Osteocyte (in vitro differentiated cells): ENCODE measurements at regions not wholly inside any gene's neighbourhood (a gene's known extent, or its start where the extent isn't known, plus 50 kb on each side); places are given as distances from the start of the nearest gene placed in this dataset.

Source experiments
- DNase-seq: peaks from one replicate; pipeline ENCODE4 v3.0.0; 2021; ENCODE audit warnings: mixed read lengths; ENCODE audit not compliant: unreplicated experiment; ENCODE audit errors: extremely low spot score
- H3K27ac Mint-ChIP-seq: one replicate; pipeline ENCODE4 v1.8.0; 2021; ENCODE audit warnings: mild to moderate bottlenecking, mixed read lengths; ENCODE audit not compliant: unreplicated experiment
- H3K27me3 Mint-ChIP-seq: one replicate; pipeline ENCODE4 v1.8.0; 2021; ENCODE audit warnings: mixed read lengths; ENCODE audit not compliant: unreplicated experiment
- H3K36me3 Mint-ChIP-seq: one replicate; pipeline ENCODE4 v1.8.0; 2021; ENCODE audit warnings: mixed read lengths; ENCODE audit not compliant: unreplicated experiment
- H3K4me1 Mint-ChIP-seq: one replicate; pipeline ENCODE4 v1.8.0; 2021; ENCODE audit warnings: mixed read lengths; ENCODE audit not compliant: unreplicated experiment
- H3K4me3 Mint-ChIP-seq: one replicate; pipeline ENCODE4 v1.8.0; 2021; ENCODE audit warnings: mild to moderate bottlenecking, moderate library complexity, mixed read lengths; ENCODE audit not compliant: unreplicated experiment
- H3K9me3 Mint-ChIP-seq: one replicate; pipeline ENCODE4 v1.8.0; 2021; ENCODE audit warnings: mixed read lengths; ENCODE audit not compliant: unreplicated experiment
- TF ChIP-seq, protein P1 (sequence below): fragments of 200-600 bp; sonication (generic); IDR thresholded peaks from 2 replicates; pipeline ENCODE4 v1.5.0; 2021; ENCODE audit warnings: antibody characterized with exemption, mild to moderate bottlenecking, moderate library complexity

DNA sequence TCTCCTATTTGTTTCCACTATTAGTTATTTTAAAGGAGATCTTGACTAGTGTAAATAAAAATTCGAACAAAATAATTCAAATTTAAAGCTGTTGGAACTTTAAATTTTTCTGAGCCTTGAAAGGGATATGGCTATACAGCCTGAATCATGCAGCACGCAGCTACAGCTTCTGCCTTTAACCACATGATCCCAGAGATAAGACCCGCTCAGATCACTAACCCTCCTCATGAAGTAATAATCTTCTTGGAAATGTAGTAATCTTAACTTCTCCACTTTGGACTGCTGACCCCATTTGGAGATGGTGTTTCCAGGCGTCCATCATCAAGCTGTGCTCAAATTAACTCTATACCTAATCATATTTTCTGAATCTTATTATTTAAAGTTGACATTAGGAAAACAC, 336.6 kb downstream of the DSC3 start:
- Mint-ChIP-seq H3K36me3 (no peaks in the 10 kb centered on the region), H3K4me3 (no peak overlapping the region), H3K4me1 (no peaks in the 10 kb centered on the region), H3K27ac (no peak overlapping the region), H3K9me3 (no peaks in the 10 kb centered on the region), H3K27me3 (peaks cover 3% of the 10 kb centered on the region)
- TF ChIP-seq, protein P1, sequence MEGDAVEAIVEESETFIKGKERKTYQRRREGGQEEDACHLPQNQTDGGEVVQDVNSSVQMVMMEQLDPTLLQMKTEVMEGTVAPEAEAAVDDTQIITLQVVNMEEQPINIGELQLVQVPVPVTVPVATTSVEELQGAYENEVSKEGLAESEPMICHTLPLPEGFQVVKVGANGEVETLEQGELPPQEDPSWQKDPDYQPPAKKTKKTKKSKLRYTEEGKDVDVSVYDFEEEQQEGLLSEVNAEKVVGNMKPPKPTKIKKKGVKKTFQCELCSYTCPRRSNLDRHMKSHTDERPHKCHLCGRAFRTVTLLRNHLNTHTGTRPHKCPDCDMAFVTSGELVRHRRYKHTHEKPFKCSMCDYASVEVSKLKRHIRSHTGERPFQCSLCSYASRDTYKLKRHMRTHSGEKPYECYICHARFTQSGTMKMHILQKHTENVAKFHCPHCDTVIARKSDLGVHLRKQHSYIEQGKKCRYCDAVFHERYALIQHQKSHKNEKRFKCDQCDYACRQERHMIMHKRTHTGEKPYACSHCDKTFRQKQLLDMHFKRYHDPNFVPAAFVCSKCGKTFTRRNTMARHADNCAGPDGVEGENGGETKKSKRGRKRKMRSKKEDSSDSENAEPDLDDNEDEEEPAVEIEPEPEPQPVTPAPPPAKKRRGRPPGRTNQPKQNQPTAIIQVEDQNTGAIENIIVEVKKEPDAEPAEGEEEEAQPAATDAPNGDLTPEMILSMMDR, result no peak
- no peak for DNase-seq

DNA sequence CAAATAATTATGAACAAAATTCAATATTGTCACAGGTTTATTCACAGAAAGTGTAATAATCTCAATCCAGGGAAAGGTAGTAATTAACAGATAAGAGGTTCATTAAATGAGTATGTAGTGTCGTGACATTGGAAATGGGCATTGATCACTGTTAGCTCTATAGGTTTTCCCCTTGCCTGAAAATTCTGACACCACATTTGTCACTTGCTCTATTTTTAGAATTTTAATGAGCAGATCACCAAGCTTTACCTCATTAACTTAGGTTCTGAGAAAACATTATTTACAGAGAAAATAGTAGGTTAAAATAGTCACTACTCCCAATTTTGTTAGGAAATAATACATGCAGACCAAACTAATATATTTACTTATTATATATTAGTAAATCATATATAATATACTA, 344.0 kb downstream of the DSC3 start:
- H3K9me3 Mint-ChIP-seq, result no peaks in the 10 kb centered on the region
- TF ChIP-seq, protein P1, result no peak
- no peak for DNase-seq
- H3K36me3 Mint-ChIP-seq, result no peaks in the 10 kb centered on the region
- H3K4me3 Mint-ChIP-seq, result no peak overlapping the region
- H3K4me1 Mint-ChIP-seq, result no peaks in the 10 kb centered on the region
- no peak overlapping the region for H3K27ac Mint-ChIP-seq
- H3K27me3 Mint-ChIP-seq, result peaks cover 16% of the 10 kb centered on the region

- Mint-ChIP-seq H3K9me3 (no peaks in the 10 kb centered on the region), H3K36me3 (no peaks in the 10 kb centered on the region), H3K4me3 (no peak overlapping the region), H3K4me1 (no peaks in the 10 kb centered on the region), H3K27ac (no peak overlapping the region), H3K27me3 (peaks cover 16% of the 10 kb centered on the region)
- TF ChIP-seq, protein P1, result no peak
- no peak for DNase-seq
Measured at GRCh38 chr18:30696201-30696600, 346.3 kb downstream of the DSC3 start.

- TF ChIP-seq, protein P1, result no peak
- no peak overlapping the region for H3K27ac Mint-ChIP-seq
- no peaks in the 10 kb centered on the region for H3K36me3 Mint-ChIP-seq
- H3K4me3 Mint-ChIP-seq, result no peak overlapping the region
- H3K9me3 Mint-ChIP-seq, result no peaks in the 10 kb centered on the region
- peaks cover 12% of the 10 kb centered on the region for H3K27me3 Mint-ChIP-seq
- DNase-seq, result no peak
- no peaks in the 10 kb centered on the region for H3K4me1 Mint-ChIP-seq
Measured at GRCh38 chr18:30694773-30695172, 347.8 kb downstream of the DSC3 start.

DNA sequence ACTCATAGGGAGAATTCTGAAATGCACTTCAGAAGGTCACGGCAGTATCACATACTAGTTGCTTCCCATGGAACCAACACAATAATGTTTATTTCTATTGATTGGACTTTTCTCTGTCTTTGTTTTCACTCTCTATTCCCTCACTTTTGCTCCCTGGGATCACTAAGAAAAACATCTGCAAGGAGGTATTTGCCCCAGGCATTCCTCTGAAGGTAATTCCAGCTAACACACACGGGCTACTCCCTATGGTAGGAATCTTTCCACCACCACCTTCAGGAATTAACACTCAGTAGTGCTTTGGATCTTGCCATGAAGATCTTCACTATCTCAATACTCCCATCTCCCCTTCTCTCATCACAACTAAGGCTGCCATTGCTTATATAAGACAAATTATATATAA, 353.3 kb downstream of the DSC3 start:
- DNase-seq, result no peak
- no peak overlapping the region for H3K4me3 Mint-ChIP-seq
- H3K27ac Mint-ChIP-seq, result no peak overlapping the region
- H3K9me3 Mint-ChIP-seq, result no peaks in the 10 kb centered on the region
- TF ChIP-seq, protein P1, result no peak
- H3K36me3 Mint-ChIP-seq, result no peaks in the 10 kb centered on the region
- H3K27me3 Mint-ChIP-seq, result peaks cover 9% of the 10 kb centered on the region
- no peaks in the 10 kb centered on the region for H3K4me1 Mint-ChIP-seq
